A673 (cell line): ENCODE measurements at regions not wholly inside any gene's neighbourhood (a gene's known extent, or its start where the extent isn't known, plus 50 kb on each side); places are given as distances from the start of the nearest gene placed in this dataset.

Experiments used
- BruUV-seq: library from RNA; stranded (reverse); fragments of 400-500 nt; replicated peaks from 2 replicates; lab custom pipeline; 2021; lab: Mats Ljungman, UMichigan
- CTCF ChIA-PET: fragments of 300-600 bp; sonication (Branson Sonifier 250); formaldehyde crosslinking; loops from one replicate; lab custom pipeline; 2022; ENCODE audit warnings: antibody characterized with exemption; lab: Charles Lee
- POLR2A ChIA-PET: fragments of 300-600 bp; sonication (Branson Sonifier 250); formaldehyde crosslinking; loops from one replicate; lab custom pipeline; 2022; ENCODE audit warnings: antibody characterized with exemption; ENCODE audit not compliant: low non-redundant PET; lab: Charles Lee
- DNase-seq: peaks from one replicate; pipeline ENCODE4 v3.0.0-alpha.2; 2015; ENCODE audit warnings: low spot score
- H3K27ac ChIP-seq: fragments of 200-600 bp; sonication (generic); 2 replicates; pipeline ENCODE4 v1.5.1; 2016; ENCODE audit warnings: mixed run types, low read depth, mild to moderate bottlenecking, mixed read lengths, antibody characterized with exemption, low read length; ENCODE audit not compliant: poor library complexity, severe bottlenecking
- H3K27me3 ChIP-seq: fragments of 200-600 bp; sonication (generic); replicated peaks from 2 replicates; pipeline ENCODE4 v1.6.1; 2017; ENCODE audit warnings: mixed run types, low read depth, mild to moderate bottlenecking, mixed read lengths, antibody characterized with exemption, low read length; ENCODE audit not compliant: insufficient read depth, poor library complexity
- H3K36me3 ChIP-seq: fragments of 200-600 bp; sonication (generic); 2 replicates; pipeline ENCODE4 v1.6.1; 2016; ENCODE audit warnings: mixed run types, mild to moderate bottlenecking, mixed read lengths, antibody characterized with exemption, low read length; ENCODE audit not compliant: insufficient read depth, poor library complexity, severe bottlenecking
- H3K4me1 ChIP-seq: fragments of 200-600 bp; sonication (generic); 2 replicates; pipeline ENCODE4 v1.6.1; 2017; ENCODE audit warnings: mixed run types, mild to moderate bottlenecking, mixed read lengths, antibody characterized with exemption, low read length; ENCODE audit not compliant: insufficient read depth, poor library complexity, severe bottlenecking
- H3K4me3 ChIP-seq: fragments of 200-600 bp; sonication (generic); 2 replicates; pipeline ENCODE4 v1.5.1; 2016; ENCODE audit warnings: low read depth, mixed run types, mild to moderate bottlenecking, mixed read lengths, low read length; ENCODE audit not compliant: poor library complexity, severe bottlenecking
- H3K9me3 ChIP-seq: fragments of 200-600 bp; sonication (generic); 2 replicates; pipeline ENCODE4 v1.6.1; 2016; ENCODE audit warnings: mixed run types, low read depth, mild to moderate bottlenecking, mixed read lengths, antibody characterized with exemption, low read length; ENCODE audit not compliant: poor library complexity, severe bottlenecking
- EZH2 ChIP-seq: fragments of 200-600 bp; sonication (generic); IDR thresholded peaks from 2 replicates; pipeline ENCODE4 v1.6.1; 2017; ENCODE audit warnings: borderline replicate concordance, low read depth, mild to moderate bottlenecking, mixed read lengths, antibody characterized with exemption, low read length; ENCODE audit not compliant: poor library complexity, severe bottlenecking
- intact Hi-C: fragments of 100-400 bp; cut with micrococcal nuclease; formaldehyde crosslinking; loops from one replicate; pipeline ENCODE4 v1.10.0; 2022; ENCODE audit not compliant: unreplicated experiment
- TF ChIP-seq, protein P1 (sequence below): fragments of 300-800, 200-600 bp; sonication (generic); conservative IDR thresholded peaks from 2 replicates; pipeline ENCODE4 v1.5.1; 2017; ENCODE audit warnings: low read depth, mild to moderate bottlenecking, antibody characterized with exemption, low read length, moderate library complexity, mixed read lengths

DNA sequence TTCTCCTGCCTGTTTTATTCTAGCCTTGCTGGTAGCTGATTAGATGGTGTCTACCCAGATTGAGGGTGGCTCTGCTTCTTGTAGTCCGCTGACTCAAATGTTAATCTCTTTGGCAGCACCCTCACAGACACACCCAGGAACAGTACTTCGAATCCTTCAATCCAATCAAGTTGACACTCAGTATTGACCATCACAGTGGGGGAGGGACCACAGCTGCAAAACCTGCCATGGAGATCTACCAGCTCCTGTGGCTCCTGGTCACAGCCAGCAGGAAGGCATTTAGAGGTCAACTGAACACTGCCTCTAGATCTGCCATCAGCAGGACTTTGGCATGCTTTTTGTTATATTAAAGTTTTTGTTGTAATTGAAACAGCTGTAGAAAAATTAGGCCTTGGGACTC is 146.9 kb downstream of the RWDD3 start:
- H3K9me3 ChIP-seq = no peaks in the 10 kb centered on the region
- no TSS peak for BruUV-seq
- intact Hi-C loops = no loop called here

DNA sequence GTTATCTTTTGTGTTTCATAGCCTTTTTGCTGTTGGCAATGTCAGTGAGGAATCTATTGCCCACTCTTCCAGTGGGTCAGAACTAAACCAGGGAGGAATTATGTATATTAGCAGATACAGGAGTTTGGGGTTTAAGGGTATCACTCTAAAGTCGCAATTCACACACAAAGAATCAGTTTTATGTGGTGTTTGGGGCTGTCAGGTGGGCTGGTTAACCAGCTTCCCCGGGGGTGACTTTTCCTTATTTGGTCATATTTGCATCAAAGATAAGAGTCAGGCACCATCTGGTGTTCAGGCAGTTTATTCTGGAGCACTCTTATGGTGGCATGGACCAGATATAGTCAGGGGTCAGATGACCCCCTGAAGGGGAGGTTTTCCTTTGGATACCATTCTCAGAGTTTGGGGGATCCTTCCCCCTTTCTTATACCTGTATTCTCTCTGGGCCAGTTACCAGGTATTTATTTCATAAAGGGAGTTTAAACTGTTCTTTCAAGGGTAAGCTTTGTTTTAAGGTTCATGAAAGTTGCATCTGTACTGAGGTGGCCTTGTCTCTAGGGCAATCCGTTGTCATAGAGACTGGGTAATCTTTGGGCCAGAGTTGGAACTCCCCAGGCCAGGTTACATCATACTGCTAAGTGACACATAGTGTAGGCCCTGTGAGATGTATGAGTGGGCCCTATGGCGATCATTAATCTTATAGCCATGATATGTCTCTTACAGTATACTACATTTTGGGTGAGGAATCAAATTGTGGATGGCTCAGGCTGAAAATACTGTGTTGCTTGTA is 148.2 kb downstream of the RWDD3 start:
- Histone ChIP-seq H3K27me3 (peaks cover 42% of the 10 kb centered on the region), H3K4me3 (no peak overlapping the region), H3K4me1 (no peaks in the 10 kb centered on the region), H3K36me3 (no peaks in the 10 kb centered on the region), H3K27ac (no peak overlapping the region), H3K9me3 (no peaks in the 10 kb centered on the region)
- no peak for DNase-seq
- intact Hi-C loops = no loop called here
- no peak for TF ChIP-seq EZH2
- TF ChIP-seq, protein P1, sequence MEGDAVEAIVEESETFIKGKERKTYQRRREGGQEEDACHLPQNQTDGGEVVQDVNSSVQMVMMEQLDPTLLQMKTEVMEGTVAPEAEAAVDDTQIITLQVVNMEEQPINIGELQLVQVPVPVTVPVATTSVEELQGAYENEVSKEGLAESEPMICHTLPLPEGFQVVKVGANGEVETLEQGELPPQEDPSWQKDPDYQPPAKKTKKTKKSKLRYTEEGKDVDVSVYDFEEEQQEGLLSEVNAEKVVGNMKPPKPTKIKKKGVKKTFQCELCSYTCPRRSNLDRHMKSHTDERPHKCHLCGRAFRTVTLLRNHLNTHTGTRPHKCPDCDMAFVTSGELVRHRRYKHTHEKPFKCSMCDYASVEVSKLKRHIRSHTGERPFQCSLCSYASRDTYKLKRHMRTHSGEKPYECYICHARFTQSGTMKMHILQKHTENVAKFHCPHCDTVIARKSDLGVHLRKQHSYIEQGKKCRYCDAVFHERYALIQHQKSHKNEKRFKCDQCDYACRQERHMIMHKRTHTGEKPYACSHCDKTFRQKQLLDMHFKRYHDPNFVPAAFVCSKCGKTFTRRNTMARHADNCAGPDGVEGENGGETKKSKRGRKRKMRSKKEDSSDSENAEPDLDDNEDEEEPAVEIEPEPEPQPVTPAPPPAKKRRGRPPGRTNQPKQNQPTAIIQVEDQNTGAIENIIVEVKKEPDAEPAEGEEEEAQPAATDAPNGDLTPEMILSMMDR = no peak
- ChIA-PET CTCF (no interaction called here), POLR2A (no interaction called here)
- BruUV-seq = no TSS peak

More for the DNA sequence above, 146.9 kb downstream of the RWDD3 start:
- CTCF ChIA-PET = no interaction called here
- Histone ChIP-seq H3K4me3 (no peak overlapping the region), H3K36me3 (no peaks in the 10 kb centered on the region), H3K4me1 (no peaks in the 10 kb centered on the region), H3K27ac (no peak overlapping the region), H3K27me3 (peaks cover 54% of the 10 kb centered on the region)
- no peak for DNase-seq
- TF ChIP-seq EZH2 = no peak
- POLR2A ChIA-PET = no interaction called here

DNA sequence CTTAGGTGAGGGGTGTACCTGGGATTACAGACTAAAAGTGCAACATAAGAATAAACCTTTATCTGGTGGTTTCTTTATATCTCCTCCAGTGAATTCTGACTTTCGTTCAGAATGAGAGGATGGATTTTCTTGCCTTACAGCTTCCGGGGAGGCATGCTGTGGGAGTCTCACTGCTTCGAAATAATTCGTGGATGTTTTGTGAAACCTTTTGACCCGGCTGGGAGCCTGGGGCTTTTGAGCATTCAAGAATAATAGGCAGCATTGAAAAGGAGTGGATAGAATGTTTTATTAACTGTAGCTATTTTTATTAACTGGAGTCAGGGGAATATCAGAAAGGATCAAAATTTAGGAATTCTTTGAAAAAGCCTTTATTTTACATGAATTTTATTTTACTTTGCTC is 149.1 kb downstream of the RWDD3 start:
- CTCF ChIA-PET = no interaction called here
- H3K9me3 ChIP-seq = no peaks in the 10 kb centered on the region
- H3K27ac ChIP-seq = no peak overlapping the region
- H3K36me3 ChIP-seq = no peaks in the 10 kb centered on the region
- H3K4me1 ChIP-seq = no peaks in the 10 kb centered on the region
- H3K4me3 ChIP-seq = no peak overlapping the region
- TF ChIP-seq, protein P1 = no peak
- TF ChIP-seq EZH2 = no peak
- peaks cover 36% of the 10 kb centered on the region for H3K27me3 ChIP-seq
- DNase-seq = no peak
- BruUV-seq = no TSS peak
- intact Hi-C loops = no loop called here
- POLR2A ChIA-PET = no interaction called here
